Nephron (organoid): ENCODE measurements at regions not wholly inside any gene's neighbourhood (a gene's known extent, or its start where the extent isn't known, plus 50 kb on each side); places are given as distances from the start of the nearest gene placed in this dataset.
A peak's percentile ranks its signal among the peaks of the same experiment; 100 is the strongest.

Experiments used
- H3K27ac Mint-ChIP-seq, 3 experiments: 2 replicates each; pipeline ENCODE4 v1.8.0; 2020; ENCODE audit warnings: mixed read lengths in 3 of 3, mild to moderate bottlenecking in 2 of 3, moderate library complexity in 1 of 3
- H3K27me3 Mint-ChIP-seq: 2 replicates; pipeline ENCODE4 v1.8.0; 2021; ENCODE audit warnings: low read depth, mild to moderate bottlenecking, moderate library complexity, mixed read lengths
- H3K36me3 Mint-ChIP-seq: 2 replicates; pipeline ENCODE4 v1.8.0; 2020; ENCODE audit warnings: low read depth, mixed read lengths
- H3K4me1 Mint-ChIP-seq: 2 replicates; pipeline ENCODE4 v1.8.0; 2020; ENCODE audit warnings: mixed read lengths
- H3K4me3 Mint-ChIP-seq, 3 experiments: 2 replicates each; pipeline ENCODE4 v1.8.0; 2020; ENCODE audit warnings: mild to moderate bottlenecking in 3 of 3, mixed read lengths in 3 of 3, moderate library complexity in 2 of 3
- H3K9me3 Mint-ChIP-seq: 2 replicates; pipeline ENCODE4 v1.8.0; 2020; ENCODE audit warnings: mixed read lengths
- TF ChIP-seq, protein P1 (sequence below), 3 experiments: fragments of 200-600 bp; sonication (generic); IDR thresholded peaks; one replicate each; pipeline ENCODE4 v1.5.0; 2021; ENCODE audit warnings: antibody characterized with exemption in 3 of 3; ENCODE audit not compliant: unreplicated experiment in 3 of 3

DNA sequence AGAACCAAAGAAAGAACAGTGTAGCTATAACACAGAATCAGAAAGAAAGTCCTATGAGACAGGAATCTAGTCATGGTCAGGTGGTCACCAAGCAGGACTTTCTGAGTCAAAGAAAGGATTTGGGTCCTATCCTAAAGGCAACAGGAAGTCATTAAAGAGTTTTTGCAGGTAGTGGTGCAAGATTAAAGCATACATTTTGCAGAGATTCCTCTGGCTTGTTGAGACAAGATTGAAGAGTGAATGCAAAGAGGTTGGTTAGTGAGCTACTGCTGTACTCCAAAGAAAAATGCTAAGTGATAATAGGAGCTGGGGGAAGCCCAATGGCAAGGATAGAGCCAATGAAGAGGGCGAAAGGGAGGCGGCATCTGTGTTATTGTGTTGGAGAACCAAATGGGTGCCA is 300.5 kb upstream of the KIF2A start:
- Mint-ChIP-seq H3K4me3 (no peak overlapping the region), H3K27me3 (peaks cover 8% of the 10 kb centered on the region), H3K9me3 (peaks cover 2% of the 10 kb centered on the region), H3K36me3 (no peaks in the 10 kb centered on the region), H3K27ac (no peak overlapping the region), H3K4me1 (no peaks in the 10 kb centered on the region)
- TF ChIP-seq, protein P1, sequence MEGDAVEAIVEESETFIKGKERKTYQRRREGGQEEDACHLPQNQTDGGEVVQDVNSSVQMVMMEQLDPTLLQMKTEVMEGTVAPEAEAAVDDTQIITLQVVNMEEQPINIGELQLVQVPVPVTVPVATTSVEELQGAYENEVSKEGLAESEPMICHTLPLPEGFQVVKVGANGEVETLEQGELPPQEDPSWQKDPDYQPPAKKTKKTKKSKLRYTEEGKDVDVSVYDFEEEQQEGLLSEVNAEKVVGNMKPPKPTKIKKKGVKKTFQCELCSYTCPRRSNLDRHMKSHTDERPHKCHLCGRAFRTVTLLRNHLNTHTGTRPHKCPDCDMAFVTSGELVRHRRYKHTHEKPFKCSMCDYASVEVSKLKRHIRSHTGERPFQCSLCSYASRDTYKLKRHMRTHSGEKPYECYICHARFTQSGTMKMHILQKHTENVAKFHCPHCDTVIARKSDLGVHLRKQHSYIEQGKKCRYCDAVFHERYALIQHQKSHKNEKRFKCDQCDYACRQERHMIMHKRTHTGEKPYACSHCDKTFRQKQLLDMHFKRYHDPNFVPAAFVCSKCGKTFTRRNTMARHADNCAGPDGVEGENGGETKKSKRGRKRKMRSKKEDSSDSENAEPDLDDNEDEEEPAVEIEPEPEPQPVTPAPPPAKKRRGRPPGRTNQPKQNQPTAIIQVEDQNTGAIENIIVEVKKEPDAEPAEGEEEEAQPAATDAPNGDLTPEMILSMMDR (IDR thresholded peaks at IDR 0.05; ENCODE audit: unreplicated experiment in 3 of 3), result no peak

DNA sequence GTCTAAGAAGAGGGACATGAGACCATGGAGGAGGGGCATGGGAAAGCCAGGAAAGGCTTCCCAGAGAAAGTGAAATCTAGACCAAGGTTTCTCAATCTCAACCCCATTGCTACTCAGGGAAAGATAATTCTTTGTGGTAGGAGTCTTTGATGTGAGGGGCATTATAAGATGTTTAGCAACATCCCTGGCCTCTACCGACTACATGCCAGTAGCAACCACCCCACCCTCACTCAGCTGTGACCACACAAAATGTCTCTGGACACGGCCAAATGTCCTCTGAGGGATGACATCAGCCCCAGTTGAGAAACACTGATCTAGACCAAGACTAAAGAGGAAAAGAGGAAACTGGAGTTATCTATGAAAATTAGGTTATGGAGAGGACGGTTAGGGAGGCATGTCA is 298.5 kb upstream of the KIF2A start:
- no peak overlapping the region for H3K4me3 Mint-ChIP-seq
- H3K9me3 Mint-ChIP-seq, result peaks cover 2% of the 10 kb centered on the region
- H3K36me3 Mint-ChIP-seq, result no peaks in the 10 kb centered on the region
- no peaks in the 10 kb centered on the region for H3K4me1 Mint-ChIP-seq
- TF ChIP-seq, protein P1 (IDR thresholded peaks at IDR 0.05; ENCODE audit: unreplicated experiment in 3 of 3), result no peak
- H3K27me3 Mint-ChIP-seq, result peaks cover 14% of the 10 kb centered on the region
- H3K27ac Mint-ChIP-seq, result no peak overlapping the region

DNA sequence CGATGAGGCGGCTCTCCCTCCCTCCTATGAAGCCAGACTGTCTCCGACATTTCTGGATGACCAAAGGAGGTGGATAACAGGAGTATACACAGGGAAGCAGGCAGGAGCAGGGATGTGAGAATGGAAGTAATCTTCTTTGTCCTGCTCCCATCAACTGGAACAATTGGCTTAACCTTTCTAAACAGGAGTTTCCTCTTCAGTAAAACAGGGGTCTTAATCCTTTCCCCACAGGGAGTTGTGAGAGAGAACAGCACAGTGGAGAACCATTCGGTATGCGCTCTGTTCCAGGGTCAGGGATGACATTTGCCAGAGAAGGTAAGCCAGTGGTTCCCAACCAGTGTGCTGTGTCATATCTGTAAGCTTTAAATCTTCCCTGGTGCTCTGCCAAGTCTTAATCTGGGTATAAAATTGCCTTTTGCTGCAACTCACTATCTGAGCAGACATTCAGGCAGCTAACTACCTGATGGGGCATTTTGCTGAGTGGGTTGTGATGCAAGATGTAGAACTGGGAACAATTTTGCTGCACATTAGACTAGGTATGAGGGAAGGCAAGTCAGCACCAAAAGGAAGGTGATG is 294.8 kb upstream of the KIF2A start:
- H3K36me3 Mint-ChIP-seq, result no peaks in the 10 kb centered on the region
- no peak overlapping the region for H3K27ac Mint-ChIP-seq
- peaks cover 9% of the 10 kb centered on the region for H3K27me3 Mint-ChIP-seq
- H3K4me1 Mint-ChIP-seq, result no peaks in the 10 kb centered on the region
- TF ChIP-seq, protein P1 (IDR thresholded peaks at IDR 0.05; ENCODE audit: unreplicated experiment in 3 of 3), result no peak
- H3K9me3 Mint-ChIP-seq, result no peaks in the 10 kb centered on the region
- H3K4me3 Mint-ChIP-seq, result no peak overlapping the region

DNA sequence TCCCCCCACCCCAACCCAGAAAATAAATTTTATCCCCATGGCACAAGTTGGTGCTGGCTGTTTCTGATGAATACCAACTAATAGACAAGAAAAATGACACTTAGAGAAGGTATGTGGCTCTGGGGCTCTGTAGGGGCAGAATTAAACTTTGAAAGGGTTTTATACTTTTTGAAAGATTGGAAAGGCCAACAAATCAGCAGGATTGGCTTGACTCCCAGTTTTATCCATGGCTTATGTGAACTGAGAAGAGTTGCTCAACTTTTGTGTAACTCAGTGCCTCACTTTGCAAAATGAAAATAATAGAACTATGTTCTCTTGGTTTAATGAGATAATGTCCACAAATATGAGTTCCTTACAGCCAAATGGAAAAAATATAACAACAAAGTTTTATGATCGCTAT is 288.9 kb upstream of the KIF2A start:
- Mint-ChIP-seq H3K36me3 (no peaks in the 10 kb centered on the region), H3K9me3 (no peaks in the 10 kb centered on the region), H3K4me3 (no peak overlapping the region), H3K4me1 (peaks cover 6% of the 10 kb centered on the region), H3K27me3 (no peaks in the 10 kb centered on the region), H3K27ac (peak overlapping the region in 1 of 3 experiments; percentile 34)
- TF ChIP-seq, protein P1 (IDR thresholded peaks at IDR 0.05; ENCODE audit: unreplicated experiment in 3 of 3), result no peak

DNA sequence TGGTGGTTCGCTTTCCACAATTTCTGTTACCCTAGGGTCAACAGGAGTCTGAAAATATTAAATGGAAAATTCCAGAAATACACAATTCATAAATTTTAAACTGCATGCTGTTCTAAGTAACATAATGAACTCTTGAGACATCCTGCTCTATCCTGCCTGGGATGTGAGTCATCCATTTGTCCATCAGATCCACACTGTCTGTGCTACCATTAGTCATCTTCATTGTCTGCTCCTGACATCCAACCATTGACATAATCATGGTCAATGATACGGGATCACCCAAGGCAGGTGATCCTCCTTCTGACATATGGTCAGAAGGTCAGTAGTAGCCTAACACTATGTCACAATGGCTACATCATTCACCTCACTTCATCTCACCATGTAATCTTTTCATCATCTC is 276.7 kb upstream of the KIF2A start:
- Mint-ChIP-seq H3K4me3 (no peak overlapping the region), H3K27ac (no peak overlapping the region), H3K36me3 (no peaks in the 10 kb centered on the region), H3K27me3 (peaks cover 5% of the 10 kb centered on the region), H3K4me1 (no peaks in the 10 kb centered on the region), H3K9me3 (peaks cover 13% of the 10 kb centered on the region)
- TF ChIP-seq, protein P1 (IDR thresholded peaks at IDR 0.05; ENCODE audit: unreplicated experiment in 3 of 3), result no peak

DNA sequence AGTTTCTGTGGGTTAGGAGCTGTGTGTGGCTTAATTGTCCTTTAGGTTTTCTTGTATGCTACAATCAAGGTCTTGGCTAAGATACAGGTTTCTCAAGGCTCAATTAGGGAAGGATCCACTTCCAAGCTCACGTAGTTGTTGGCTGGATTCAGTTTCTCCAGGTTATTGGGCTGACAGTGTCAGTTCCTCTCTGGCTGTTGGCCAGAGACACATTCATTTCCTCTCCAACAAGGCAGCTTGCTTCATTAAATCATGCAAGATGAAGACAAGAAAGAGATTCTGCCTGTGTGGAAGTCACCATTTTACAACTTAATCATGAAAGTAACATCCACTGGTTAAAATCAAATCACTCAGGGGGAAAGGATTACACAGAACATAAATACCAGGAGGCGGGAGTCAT is 275.7 kb upstream of the KIF2A start:
- no peak overlapping the region for H3K27ac Mint-ChIP-seq
- peaks cover 15% of the 10 kb centered on the region for H3K9me3 Mint-ChIP-seq
- H3K36me3 Mint-ChIP-seq, result no peaks in the 10 kb centered on the region
- no peak overlapping the region for H3K4me3 Mint-ChIP-seq
- TF ChIP-seq, protein P1 (IDR thresholded peaks at IDR 0.05; ENCODE audit: unreplicated experiment in 3 of 3), result no peak
- H3K27me3 Mint-ChIP-seq, result peaks cover under 1% of the 10 kb centered on the region
- no peaks in the 10 kb centered on the region for H3K4me1 Mint-ChIP-seq
